NB4 (cell line): ENCODE measurements at regions not wholly inside any gene's neighbourhood (a gene's known extent, or its start where the extent isn't known, plus 50 kb on each side); places are given as distances from the start of the nearest gene placed in this dataset.
"Not testable (repeated sequence)": the region's sequence is repeated elsewhere in the genome, so short reads cannot be mapped to it uniquely, and the experiment has no call there.

Experiments used
- DNase-seq: peaks from one replicate; pipeline ENCODE4 v3.0.0; 2010; ENCODE audit warnings: low read depth
- H3K4me3 ChIP-seq: one replicate; pipeline ENCODE4 v1.5.1; 2011; ENCODE audit warnings: mild to moderate bottlenecking, low read depth, low read length, moderate library complexity
- CTCF ChIP-seq: IDR thresholded peaks from one replicate; pipeline ENCODE4 v1.5.1; 2012; ENCODE audit warnings: low read depth, low read length
- MAX ChIP-seq: IDR thresholded peaks from 2 replicates; pipeline ENCODE4 v1.6.1; 2011; ENCODE audit warnings: low read depth, low read length
- MYC ChIP-seq: IDR thresholded peaks from 2 replicates; pipeline ENCODE4 v1.6.1; 2011; ENCODE audit warnings: low read depth, low read length
- POLR2A ChIP-seq: IDR thresholded peaks from 2 replicates; pipeline ENCODE4 v1.6.1; 2011; ENCODE audit warnings: mild to moderate bottlenecking; ENCODE audit not compliant: insufficient read length; ENCODE audit errors: extremely low read depth

- H3K4me3 ChIP-seq, result no peak overlapping the region
- DNase-seq, result no peak
- TF ChIP-seq CTCF (no peak), MYC (no peak), MAX (no peak), POLR2A (no peak)
These were observed 59.8 kb upstream of the PLEKHG4B start for GRCh38 chr5:32165-32564.

- H3K4me3 ChIP-seq, DNase-seq: not testable (repeated sequence)
These were observed 56.4 kb upstream of the PLEKHG4B start for GRCh38 chr5:35521-35920.

GRCh38 chr5:37207-37606 is 54.8 kb upstream of the PLEKHG4B start:
- not testable (repeated sequence) for DNase-seq

GRCh38 chr5:39979-40583 is 51.9 kb upstream of the PLEKHG4B start:
- DNase-seq, result no peak
- TF ChIP-seq MYC, result no peak
- TF ChIP-seq CTCF, result no peak
- TF ChIP-seq MAX, result no peak
- TF ChIP-seq POLR2A, result no peak
- H3K4me3 ChIP-seq, result no peak overlapping the region

More at GRCh38 chr5:37207-37606, 54.8 kb upstream of the PLEKHG4B start:
- H3K4me3 ChIP-seq, result not testable (repeated sequence)
